Panc1 (cell line): ENCODE measurements at regions not wholly inside any gene's neighbourhood (a gene's known extent, or its start where the extent isn't known, plus 50 kb on each side); places are given as distances from the start of the nearest gene placed in this dataset.

Experiments
- POLR2AphosphoS5 ChIP-seq: IDR thresholded peaks from 2 replicates; pipeline ENCODE4 v1.6.1; 2012; ENCODE audit warnings: mild to moderate bottlenecking, low read depth, low read length, moderate library complexity
- SIN3A ChIP-seq: IDR thresholded peaks from 2 replicates; pipeline ENCODE4 v1.6.1; 2012; ENCODE audit warnings: low read depth, mild to moderate bottlenecking, low read length, moderate library complexity, borderline replicate concordance; ENCODE audit not compliant: insufficient read depth
- TCF7L2 ChIP-seq: IDR thresholded peaks from 2 replicates; pipeline ENCODE4 v1.6.1; 2011; ENCODE audit warnings: mild to moderate bottlenecking, low read depth, low read length, inconsistent platforms
- TF ChIP-seq, protein P1 (sequence below): fragments of 450-650 bp; IDR thresholded peaks from 2 replicates; pipeline ENCODE4 v1.5.1; 2017; ENCODE audit warnings: mild to moderate bottlenecking

DNA sequence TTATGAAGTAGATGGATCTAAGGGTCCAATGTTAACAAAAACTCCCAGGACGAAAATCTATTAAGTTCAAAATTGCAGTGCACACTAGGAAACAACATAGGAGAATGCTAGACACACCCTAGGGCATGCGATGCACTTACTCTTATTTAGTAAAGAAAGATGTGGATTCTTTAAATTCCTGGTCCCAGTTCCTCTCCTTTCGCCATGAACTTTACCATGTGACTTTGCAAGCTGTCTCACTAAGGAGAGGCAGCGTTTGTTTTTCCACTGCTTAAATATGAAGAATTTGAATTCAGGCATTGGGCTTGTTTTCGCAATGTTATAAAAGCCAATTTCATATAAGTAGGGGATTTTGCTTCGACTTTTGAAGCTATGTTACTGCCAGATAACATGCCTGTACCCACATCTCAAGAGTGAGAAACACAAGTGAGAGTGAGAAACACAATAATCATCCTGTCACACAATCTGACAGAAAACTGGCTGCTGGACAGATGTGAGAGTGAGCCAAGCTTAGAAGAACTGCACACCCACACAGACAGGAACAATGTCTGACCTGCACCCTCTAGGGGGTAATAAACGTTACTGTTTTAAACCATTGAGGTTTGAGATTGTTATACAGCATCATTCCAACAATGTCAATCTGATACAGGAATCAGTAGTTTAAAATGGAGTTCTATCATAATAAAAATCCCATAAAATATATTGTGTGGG lies 1308.4 kb downstream of the SLITRK5 start:
- TF ChIP-seq, protein P1, sequence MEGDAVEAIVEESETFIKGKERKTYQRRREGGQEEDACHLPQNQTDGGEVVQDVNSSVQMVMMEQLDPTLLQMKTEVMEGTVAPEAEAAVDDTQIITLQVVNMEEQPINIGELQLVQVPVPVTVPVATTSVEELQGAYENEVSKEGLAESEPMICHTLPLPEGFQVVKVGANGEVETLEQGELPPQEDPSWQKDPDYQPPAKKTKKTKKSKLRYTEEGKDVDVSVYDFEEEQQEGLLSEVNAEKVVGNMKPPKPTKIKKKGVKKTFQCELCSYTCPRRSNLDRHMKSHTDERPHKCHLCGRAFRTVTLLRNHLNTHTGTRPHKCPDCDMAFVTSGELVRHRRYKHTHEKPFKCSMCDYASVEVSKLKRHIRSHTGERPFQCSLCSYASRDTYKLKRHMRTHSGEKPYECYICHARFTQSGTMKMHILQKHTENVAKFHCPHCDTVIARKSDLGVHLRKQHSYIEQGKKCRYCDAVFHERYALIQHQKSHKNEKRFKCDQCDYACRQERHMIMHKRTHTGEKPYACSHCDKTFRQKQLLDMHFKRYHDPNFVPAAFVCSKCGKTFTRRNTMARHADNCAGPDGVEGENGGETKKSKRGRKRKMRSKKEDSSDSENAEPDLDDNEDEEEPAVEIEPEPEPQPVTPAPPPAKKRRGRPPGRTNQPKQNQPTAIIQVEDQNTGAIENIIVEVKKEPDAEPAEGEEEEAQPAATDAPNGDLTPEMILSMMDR = no peak
- no peak for TF ChIP-seq POLR2AphosphoS5
- no peak for TF ChIP-seq TCF7L2
- TF ChIP-seq SIN3A = no peak
